GM21737 (cell line): ENCODE measurements at regions not wholly inside any gene's neighbourhood (a gene's known extent, or its start where the extent isn't known, plus 50 kb on each side); places are given as distances from the start of the nearest gene placed in this dataset.
"Not testable (repeated sequence)": the region's sequence is repeated elsewhere in the genome, so short reads cannot be mapped to it uniquely, and the experiment has no call there.

Source experiments
- ATAC-seq: cut with Tn5 transposase; IDR thresholded peaks from one replicate; pipeline ENCODE4 v1.9.1; 2021; ENCODE audit warnings: mild to moderate bottlenecking, moderate library complexity; ENCODE audit not compliant: unreplicated experiment

DNA sequence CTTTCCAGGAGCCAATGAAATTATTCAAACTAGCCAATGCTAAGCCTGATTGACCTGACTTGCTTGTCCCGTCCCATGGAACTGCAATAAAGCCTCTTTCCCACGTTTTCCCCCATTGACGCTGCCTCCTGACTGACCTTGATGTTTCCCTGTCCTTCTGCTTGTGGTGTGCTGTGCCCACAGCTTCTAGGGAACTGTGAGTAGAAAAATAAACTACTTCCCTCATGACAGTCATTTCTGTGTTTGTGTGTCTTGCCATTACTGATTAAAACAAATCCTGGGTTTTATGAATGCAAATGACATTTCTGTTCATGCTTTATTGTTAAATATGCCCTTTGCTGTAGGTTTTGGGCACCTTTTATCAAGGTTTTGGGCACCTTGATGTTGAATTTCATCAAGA is 91.3 kb upstream of the ABI1 start:
- no peak for ATAC-seq

DNA sequence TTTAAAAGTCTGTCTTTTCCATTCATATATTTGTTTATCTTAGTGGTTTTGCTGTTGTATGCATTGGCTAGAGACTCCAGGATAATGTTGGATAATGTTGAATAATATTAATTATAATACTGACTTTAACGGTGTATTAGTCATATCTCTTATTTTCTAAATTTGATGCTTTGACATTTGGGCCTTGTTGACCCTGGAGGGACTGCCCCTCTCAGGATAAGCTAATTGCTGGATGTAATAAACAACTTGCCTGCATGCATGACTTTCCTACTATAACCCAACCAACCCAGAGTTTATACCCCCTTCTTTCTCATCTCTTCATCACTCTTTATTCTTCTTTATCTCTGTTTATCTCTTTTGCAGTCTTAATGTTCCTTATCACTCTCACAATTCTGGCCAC is 90.9 kb upstream of the ABI1 start:
- no peak for ATAC-seq

DNA sequence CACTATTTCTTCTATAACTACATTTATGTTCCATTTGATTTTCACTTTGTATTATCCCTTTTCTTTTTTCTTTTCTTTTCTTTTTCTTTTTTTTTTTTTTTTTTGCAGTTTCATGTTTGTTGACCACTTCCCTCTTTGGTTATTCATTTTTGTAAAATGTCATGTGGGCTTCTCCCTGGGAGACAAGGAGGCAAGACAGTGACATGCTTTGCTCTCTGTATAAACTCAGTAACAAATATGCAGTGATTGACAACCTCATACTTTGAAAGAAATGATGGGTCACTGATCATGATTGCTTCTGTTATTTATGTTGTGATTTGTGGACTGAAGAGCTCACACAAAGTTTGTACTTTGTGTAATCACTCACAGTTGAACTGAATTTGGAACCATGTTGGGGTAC is 90.2 kb upstream of the ABI1 start:
- no peak for ATAC-seq

DNA sequence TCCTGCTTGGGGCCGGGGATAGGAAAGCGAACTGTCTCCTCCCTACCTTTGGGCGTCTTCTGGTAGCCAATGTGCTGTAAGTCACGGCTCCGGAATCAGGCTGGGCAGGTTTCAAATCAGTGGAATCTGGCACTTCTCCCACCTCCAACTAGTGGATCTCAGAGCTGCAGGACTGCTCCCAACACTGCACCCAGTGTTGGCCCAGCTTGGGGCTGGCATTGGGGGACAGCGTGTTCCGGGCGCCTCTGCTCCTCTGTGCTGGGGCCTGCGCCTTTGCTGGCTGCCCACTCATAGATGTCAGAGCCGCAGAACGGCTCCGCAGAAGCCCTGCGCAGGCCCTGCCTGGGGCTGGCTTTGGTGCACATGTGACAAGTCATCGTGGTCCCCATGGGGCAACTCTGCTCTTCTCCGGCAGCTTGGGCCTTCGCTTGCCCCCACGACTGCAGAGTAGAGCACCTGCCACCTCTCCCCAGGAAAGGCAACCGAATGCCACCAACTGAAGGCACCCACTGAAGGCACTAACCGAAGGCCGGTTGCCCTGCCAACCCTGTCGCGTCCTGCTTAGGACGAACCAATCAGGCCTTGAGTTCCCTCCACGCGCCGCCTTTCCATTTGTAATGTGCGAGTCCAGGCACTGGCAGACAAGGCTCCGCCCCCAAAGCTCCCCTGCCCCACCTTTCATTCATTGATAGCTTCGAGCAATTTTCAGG is 85.5 kb upstream of the ABI1 start:
- no peak for ATAC-seq

DNA sequence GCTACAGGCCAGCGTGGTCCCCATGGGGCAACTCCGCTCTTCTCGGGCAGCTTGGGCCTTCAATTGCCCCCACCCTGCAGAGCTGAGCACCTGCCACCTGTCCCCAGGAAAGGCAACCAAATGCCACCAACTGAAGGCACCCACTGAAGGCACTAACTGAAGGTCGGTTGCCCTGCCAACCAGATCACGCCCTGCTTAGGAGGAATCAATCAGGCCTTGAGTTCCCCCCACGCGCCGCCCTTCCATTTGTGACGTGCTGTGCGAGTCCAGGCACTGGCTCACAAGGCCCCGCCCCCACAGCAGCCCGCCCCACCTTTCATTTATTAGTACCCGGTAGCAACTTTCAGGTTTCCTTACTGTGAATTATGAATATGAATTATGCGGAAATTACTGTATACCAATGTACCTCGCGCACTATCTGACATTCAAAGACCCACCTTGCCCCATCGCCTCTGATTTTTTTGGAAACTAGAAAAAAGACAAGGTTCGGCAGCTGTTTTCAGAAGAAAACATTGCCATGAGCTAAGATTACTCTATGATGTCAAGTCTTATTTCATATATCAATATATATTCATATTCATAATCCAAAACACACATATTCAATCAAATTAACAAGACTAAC is 83.6 kb upstream of the ABI1 start:
- ATAC-seq: no peak

DNA sequence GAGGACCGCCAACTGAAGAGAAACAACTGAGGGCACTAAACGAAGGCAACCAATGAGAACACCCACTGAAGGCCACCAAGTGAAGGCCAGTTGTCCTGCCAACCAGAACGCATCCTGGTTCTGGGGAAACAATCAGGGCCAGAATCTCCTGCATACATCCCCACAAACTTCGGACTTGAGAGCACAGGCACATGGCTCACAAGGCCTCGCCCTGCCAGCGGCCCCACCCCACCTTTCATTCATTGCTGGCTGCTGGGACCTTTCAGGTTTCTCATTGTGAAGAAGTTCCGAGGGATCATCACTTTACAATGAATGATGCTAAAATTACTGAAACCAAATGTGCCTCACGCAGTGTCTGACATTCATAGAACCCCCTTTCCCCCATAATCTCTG is 79.2 kb upstream of the ABI1 start:
- ATAC-seq: no peak

DNA sequence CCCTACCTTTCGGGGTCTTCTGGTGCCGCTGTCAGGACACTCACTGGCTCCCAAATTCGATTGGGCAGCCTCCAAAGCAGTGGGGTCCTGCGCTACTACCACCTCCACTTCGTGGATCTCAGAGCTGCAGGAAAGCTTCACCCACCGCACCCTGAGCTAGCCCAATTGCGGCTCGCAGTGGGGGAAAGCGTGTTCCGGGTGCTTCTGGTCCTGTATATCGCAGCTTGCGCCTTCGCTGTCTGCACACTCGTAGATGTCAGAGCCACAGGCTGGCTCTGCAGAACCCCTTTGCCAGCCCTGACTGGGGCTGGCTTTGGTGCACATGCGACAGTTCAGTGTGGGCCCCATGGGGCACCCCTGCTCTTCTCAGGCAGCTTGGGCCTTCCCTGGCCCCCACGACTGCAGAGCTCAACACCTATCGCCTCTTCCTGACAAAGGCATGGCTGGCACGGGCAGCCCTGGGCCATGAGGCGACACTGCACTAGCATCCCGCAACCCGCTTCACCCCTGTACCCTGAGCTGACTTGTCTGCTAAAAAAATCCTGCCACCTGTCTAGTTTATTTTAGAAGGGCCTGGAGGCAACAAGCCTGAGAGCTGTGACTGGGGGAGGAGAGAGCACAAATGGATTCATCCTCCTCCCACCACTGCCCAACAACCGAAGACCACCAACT is 78.7 kb upstream of the ABI1 start:
- no peak for ATAC-seq

DNA sequence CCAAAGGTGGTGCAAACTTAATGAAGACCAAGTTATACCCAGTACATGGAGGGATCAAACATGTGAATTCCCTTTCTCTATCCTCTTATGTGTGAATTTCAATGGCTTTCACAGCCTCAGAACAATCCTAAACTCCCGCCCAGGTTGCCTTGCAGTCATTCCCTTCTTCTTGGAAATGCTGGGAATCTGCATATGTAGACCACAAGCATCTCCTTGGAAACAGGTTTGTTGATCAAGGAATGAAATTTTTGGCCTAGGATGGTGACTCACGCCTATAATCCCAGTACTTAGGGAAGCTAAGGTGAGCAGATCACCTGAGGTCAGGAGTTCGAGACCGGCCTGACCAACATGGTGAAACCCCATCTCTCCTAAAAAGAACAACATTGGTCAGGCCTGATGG is 77.8 kb upstream of the ABI1 start:
- no peak for ATAC-seq

DNA sequence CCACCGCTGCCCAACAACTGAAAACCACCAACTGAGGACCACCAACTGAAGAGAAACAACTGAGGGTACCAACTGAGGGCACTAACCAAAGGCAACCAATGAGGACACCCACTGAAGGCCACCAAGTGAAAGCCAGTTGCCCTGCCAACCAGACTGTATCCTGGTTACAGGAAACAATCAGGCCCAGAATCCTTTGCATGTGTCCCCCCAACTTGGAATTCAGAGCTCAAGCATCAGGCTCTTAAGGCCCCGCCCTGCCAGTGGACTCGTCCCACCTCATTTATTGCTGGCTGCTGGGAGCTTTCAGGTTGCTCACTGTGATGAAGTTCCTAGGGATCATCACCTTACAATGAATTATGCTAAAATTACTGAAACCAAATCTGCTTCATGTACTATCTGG is 76.6 kb upstream of the ABI1 start:
- ATAC-seq: no peak

DNA sequence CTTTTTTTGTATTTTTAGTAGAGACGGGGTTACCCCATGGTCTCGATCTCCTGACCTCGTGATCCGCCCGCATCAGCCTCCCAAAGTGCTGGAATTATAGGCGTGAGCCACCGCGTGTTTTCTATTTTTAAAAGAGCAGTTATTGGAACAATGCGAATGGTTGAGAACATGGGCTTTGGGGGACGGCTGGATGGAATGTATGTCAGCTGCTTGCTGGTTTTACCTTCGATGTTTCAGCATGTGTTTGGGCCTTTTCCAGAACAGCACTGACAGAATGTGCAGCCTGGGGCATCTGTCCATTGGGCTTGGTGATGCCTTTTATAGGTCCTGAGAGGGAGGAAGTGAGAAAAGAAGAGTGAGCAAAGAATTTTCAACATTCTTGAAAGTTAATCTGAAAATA is 73.4 kb upstream of the ABI1 start:
- ATAC-seq: not testable (repeated sequence)

DNA sequence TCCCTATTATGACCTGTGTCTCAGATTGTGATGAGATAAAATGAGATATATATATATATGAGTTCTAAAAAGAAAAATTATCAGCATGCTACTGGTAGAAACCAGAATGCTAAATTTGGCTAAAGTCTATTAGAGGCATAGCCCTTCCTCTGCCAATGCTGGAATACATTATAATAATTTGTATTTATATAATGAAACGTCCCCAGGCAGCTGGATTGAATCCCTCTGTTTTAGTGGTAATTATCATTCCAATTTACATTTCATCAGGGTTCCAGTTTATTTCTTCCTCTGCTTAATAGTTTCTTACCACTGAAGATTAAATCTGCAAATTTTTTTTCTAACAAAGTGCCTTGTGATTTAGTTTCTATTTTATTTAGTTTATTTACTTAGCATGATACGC is 71.8 kb upstream of the ABI1 start:
- no peak for ATAC-seq

DNA sequence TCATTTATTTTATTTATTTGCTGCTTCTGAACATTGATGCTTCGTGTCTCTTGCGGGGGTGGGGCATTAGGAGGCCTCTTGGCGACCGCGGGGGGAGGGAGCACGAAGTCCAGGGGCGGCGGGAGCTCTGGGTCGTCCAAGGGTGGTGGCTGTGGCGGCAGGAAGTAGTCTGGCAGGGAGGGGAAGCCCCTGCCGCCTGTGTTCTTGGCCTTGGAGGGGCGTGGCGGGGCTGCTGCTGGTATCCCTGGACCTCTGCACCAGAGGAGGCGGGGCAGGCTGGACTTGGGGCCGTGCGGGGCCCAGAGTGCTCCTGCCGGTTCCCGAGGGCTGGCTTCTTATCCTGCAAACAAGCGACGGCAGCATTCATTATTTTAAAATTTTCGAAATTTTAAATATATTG is 70.5 kb upstream of the ABI1 start:
- peak; percentile 94 for ATAC-seq

DNA sequence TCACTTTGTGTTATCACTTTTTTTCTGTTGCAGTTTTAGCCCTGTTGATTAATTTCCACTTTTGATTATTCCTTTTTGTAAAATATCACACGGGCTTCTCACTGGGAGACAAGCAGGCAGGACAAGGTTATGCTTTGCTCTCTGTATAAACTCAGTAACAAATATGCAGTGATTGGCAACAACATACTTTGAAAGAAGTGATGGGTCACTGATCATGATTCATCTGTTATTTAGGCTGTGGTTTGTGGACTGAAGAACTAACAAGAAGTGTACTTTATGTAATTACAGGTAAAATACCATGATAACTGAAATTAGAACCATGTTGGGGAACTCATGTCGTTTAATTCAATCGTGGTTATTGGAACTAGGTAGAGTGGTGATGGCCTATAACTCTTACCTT is 62.1 kb upstream of the ABI1 start:
- ATAC-seq: not testable (repeated sequence)

DNA sequence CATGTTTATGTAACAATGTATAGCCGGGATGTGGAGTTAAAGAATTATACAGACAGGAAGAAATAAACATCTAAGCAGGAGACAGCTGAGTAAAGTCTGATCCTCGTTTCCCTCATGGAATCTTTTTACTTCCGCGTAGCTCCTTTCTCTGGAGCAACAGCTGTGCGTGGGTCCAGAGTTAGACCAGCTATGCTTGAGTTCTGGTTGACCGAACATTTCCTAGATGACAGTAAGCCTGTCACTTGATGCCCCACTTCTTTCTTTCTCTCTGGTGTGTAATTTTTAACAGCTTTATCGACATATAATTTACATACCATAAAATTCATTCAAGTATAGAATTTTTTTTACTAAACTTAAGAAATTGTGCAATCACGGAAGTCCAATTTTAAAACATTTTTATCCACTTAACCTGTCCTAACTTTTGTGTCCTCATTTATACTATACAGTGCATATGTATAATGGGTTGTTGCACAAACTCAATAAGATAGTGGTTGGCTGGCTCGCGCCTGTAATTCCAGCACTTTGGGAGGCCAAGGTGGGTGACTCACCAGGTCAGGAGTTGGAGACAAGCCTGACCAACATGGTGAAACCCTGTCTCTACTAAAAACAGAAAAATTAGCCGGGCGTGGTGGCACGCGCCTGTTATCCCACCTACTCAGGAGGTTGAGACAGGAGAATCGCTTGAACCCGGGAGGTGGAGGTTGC is 58.5 kb upstream of the ABI1 start:
- not testable (repeated sequence) for ATAC-seq

DNA sequence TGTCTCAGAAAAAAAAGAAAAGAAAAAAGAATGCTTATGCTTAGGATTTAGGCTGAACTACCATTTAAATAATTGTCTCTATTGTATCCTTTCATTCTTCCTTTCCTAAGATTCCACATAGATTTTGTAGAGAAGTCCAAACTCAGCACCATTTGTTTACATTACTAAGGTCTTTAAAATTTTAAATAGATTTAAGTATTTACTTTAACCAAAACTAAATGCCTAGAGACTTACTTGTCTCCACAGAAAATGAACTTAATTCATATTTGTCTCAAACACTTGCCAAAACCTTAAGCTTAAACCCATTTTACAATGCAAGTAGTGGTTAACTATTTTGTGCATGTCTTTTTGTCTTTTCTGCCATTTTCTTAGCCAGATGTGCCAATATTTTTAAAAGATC is 54.1 kb upstream of the ABI1 start:
- ATAC-seq: no peak

DNA sequence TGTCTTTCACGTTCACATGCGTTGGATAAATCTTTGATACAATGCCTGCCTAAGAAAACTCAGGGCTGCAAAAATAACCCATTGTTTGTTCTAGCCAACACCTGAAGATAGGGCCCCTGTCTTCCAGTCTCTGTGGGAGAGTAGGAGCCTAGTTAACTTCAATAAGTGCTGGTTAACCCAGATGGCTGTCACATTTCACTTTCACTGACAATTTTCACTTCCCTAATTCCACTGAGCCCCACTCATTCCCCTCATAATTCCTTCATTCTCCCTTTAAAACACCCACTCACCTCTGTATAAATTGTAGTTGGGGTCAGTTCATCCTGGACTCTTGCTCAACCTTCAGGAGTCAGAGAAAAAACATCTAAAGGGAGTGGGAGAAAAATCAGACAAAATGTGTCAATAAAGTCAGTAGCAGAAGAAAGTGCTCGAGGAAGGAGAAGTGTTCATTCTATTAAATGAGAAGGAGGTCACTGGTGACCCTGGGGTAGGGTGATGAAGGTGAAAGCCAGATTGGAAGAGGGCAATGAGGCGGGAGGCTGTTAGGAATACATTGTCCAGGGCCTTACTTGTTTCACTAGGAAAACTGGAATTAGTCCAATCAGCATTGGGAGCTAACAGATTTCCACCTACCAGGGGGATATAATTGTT is 51.2 kb upstream of the ABI1 start:
- no peak for ATAC-seq
